GM19099 (cell line): ENCODE measurements at regions not wholly inside any gene's neighbourhood (a gene's known extent, or its start where the extent isn't known, plus 50 kb on each side); places are given as distances from the start of the nearest gene placed in this dataset.

Source experiments
- POLR2A ChIP-seq: IDR thresholded peaks from 3 replicates; pipeline ENCODE4 v1.6.1; 2011; ENCODE audit warnings: low read depth; ENCODE audit not compliant: insufficient read length; ENCODE audit errors: extremely low read depth

DNA sequence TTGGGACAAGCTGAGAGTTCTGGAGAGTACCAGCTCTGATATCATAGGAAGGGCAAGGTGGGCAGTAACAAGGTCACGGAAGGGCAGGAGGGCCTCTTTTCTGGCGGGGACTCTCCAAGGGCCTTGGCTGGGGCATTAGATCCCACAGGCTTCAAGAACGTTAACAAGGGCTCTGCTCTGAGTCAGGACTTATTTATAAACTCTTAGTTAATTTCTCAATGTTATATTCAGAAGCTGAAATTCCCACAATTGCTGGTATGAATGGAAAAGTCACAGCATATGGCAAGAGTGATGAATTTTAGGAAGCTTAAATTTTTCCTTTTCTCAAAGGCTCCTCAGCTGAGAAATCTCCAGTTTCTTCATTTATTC, 320.2 kb upstream of the TBC1D5 start:
- TF ChIP-seq POLR2A, result no peak

DNA sequence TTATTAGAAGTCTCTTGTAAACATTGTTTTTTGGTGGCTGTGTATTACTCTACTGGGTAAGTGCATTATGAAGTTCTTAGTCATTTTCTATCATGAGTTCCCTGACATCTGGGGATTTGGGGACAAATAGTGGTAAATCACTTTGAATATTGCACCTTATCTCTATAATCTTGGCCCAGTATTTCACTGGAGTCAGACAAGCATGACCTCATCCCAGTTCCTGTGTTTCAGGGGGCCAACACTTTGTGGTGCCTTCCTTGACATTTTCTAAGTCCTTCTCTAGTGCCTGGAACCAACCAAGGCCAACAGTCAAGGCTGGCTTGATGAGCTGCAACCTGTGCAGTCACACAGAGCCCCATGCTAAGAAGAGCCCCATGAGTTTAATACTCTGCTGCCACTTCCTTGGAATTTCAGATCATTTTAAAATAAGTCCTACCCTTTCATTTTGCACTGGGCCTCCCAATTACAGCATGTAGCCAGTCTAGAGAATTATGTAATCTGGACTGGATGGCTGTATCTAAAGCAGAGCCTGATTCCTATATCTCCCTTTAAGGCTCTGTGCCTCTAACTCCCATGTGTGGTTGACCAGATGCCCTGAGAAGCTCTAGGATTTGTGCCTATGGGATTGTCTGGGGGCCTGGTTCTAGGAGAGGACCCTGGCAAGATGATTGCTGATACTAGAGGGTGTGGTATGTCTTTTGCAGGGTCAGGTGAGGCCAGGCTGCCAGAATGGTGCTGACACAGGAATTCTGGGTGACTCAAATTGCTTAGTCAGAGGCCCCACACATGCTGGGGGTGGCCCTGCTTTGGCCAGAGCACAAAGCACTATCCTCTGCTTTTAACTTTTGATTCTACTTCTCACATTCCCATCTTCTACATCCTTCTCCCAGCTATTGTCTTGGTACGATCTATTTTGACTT, 319.6 kb upstream of the TBC1D5 start:
- no peak for TF ChIP-seq POLR2A

DNA sequence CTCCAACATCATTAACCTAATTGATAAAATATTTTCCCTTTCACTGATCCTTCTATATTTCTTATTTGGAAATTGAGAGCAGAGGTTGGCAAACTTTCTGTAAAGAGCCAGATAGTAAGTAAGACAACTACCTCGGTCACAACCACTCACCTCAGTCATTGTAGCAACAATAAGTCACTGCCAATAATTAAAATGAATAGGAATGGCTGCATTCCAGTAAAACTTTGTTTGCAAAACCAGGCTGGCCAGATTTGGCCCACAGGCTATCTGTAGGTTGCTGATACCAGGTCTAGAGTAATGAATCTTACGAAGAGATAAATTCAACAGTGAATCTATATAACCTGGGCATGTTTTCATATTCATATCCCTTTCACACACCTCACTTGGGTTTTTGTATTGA, 316.2 kb upstream of the TBC1D5 start:
- TF ChIP-seq POLR2A, result no peak

DNA sequence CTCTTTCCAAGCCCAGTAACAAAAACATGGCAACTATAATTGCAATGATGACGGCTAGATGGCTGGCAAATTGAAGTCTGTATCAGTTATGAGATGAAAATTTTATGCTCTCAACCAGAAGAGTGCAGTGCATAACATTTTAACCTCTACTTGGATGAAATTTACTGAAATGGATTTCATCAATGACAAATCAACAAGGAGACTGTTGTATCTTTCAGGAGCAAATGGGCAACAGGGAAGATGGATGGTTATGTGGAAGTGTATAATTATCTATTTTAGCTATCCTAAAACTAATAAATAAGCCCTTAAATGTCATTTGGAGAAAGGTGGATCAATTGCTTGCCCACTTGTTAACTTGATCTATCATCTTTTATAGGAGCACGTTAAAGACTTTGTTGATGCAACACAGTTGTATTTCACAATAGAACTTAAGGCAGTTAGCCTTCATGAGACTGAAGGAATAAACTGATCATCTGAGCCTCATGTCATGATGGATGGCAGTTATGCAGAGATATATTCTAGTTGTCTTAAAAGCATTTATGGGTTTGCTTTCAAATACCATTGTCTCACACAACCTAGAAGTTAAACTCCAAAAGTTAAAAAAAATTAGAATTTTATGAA, 315.1 kb upstream of the TBC1D5 start:
- TF ChIP-seq POLR2A, result no peak

DNA sequence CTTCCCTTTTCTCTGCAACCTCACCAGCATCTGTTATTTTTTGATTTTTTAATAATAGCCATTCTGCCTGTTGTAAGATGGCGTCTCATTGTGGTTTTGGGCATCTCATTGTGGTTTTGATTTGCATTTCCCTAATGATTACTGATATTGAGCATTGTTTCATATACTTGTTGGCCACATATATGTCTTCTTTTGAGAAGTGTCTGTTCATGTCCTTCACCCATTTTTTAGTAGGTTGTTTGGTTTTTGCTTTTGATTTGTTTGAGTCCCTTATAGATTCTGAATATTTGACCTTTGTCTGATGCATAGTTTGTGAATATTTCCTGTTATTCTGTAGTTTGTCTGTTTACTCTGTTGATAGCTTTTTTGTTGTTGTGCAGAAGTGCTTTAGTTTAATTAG, 312.2 kb upstream of the TBC1D5 start:
- TF ChIP-seq POLR2A, result no peak

DNA sequence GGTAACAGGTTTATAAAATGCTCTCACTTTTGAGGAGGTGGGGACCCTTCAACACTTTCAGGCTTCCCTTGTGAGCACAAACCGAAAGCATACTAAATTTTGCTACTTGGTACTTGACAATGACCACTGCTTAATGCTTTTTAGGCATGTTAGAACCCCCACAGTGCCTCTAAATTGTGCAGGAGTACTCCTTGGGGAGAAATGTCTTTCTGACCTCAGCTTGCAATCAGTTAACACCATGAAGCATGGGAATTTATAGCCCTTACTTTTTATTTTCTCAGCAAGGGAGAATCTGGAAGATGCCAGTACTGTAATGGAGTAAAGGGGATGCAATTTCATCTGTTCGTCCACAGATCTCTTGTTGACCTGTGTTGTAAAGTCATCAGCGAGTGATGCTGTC, 308.9 kb upstream of the TBC1D5 start:
- no peak for TF ChIP-seq POLR2A

DNA sequence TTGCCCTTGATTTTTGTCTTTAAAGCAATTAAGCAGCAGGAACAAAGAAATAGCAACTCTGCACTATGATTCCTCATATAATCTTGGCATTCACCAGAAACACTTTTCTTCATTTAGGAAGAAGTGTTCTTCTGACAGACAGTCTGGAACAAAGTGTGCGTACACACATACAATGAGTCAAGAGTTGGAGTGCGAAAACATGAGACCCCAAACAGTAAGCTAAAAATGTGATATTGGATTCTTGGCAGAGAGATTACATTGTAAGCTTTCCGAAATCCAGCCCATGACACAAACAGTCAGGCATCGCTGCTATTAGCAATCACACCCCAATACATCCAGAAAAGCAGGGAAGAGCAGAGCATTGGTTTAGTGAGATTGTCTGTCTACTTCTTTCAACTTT, 306.7 kb upstream of the TBC1D5 start:
- no peak for TF ChIP-seq POLR2A

DNA sequence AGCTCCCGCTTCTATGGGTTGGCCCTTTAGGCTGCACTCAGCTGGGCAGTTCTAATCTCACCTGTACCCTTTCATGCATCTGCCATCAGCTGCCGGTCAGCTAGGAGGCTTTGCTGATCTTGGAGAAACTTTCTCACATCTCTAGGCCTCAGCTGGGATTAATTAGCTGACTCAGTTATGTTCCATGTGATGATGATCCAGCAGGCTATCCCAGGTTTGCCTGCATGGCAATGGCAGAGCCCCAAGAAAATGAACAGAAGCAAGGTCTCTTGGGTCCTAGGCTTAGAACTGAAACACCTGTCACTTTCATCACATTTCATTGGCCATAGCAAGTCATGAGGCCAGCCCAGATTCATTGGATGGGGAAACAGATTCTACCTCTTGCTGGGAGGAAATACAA, 304.6 kb upstream of the TBC1D5 start:
- TF ChIP-seq POLR2A, result no peak

DNA sequence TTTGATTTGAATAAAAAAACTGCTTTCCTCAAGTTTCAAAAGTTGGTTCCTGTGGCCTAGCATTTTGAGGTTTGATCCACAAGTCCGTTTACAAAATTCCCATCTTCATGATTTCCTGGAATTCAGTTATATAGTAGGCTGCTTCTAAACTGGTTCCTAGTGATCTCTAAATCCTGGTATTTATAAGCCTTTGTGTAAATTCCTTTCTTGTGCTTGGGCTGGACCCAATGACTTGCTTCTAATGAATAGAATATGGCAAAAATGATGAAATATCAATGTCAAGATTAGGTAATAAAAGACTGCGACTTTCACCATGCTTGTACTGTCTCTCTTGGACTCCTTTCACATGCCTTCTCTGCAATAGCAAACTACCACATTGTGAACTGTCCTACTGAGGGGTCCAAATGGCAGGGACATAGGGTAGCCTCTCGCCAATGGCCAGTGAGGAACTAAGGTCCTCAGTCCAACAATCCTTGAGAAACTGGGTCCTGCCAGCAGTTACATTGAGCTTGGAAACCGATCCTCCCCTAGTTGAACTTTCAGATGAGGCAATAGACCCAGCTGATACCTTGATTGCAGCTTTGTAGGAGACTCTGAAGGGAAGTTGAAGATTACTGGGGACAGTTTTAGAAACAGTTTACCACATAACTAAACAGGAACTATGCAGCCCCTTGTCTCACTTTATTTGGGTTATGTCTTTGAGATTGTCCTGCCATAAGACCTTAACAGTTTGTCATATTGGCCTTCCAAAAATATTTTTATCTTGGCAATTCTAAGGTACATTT, 303.9 kb upstream of the TBC1D5 start:
- no peak for TF ChIP-seq POLR2A

DNA sequence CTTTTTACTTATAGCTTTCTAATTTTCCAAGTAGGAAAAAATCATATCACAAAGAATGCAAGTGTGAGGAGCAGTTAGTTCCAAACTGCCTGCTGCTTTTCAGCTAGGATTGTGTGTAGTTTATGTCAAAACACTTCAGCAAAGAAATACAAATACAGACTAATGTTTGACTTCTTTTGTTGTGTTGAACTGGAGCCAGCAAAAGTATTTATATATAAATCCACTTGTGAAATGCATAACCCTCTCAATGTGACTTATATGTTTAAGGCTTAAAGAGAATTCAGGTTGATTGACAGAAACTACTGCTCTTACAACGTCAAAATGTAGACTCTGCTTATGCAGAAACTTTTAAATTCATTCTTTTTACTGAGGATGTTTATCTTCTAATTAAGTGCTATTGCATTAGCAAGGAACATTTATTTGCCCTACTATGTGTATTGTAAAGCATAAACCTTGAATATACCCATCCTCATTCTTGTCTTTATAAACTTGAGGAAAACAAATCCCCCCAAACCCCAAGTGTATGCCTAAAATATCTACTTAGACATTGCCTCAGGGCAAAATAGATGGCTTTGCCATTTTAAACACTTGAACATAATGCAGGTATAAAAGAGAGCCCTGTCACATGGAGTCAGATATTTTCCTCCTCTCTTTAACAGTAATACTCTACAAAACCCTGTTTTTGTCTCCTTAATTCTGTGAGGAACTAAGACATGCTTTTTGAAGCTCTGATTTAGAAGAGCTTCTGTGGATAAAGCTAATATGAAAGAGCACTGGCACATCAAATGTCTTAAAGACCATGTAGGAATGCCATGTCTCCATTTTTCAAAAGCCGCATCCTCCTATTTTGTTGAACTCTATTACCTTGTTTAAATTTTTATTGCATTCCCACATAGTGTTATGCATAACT, 302.8 kb upstream of the TBC1D5 start:
- no peak for TF ChIP-seq POLR2A

DNA sequence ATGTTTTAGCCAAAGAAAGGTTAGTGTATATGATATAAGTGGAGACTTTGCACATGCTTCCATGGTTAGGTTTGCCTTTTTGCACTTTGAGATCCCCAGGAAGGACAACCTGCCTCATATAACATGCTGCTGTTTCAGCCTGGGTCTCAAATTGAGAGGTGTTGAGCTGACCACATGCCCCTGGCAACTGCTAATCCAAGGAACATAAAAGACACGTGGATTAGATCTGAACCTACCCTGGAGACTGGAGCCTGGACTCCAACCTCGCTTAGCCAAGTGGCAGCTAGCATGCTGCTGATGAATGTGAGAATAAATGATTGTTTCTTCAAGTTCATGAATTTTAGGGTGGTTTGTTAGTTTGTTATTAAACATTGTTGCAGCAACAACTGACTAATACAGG, 301.8 kb upstream of the TBC1D5 start:
- TF ChIP-seq POLR2A, result no peak

DNA sequence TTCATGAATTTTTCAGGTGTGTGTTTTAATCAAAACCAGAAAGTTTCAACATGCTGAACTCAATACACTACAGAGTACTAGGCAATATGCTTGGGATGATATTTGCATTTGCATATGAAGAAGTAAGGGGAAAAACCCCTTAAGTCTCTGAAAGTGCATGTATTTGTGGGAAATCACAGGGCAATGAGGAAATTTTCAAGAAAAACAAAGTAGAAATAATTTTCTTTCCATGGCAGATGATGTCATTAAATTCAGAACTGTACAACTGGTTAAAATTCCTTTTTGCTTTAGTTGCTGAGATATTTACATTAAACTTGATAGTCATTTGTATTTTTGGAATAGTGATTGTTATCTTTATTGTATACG, 294.0 kb upstream of the TBC1D5 start:
- no peak for TF ChIP-seq POLR2A

DNA sequence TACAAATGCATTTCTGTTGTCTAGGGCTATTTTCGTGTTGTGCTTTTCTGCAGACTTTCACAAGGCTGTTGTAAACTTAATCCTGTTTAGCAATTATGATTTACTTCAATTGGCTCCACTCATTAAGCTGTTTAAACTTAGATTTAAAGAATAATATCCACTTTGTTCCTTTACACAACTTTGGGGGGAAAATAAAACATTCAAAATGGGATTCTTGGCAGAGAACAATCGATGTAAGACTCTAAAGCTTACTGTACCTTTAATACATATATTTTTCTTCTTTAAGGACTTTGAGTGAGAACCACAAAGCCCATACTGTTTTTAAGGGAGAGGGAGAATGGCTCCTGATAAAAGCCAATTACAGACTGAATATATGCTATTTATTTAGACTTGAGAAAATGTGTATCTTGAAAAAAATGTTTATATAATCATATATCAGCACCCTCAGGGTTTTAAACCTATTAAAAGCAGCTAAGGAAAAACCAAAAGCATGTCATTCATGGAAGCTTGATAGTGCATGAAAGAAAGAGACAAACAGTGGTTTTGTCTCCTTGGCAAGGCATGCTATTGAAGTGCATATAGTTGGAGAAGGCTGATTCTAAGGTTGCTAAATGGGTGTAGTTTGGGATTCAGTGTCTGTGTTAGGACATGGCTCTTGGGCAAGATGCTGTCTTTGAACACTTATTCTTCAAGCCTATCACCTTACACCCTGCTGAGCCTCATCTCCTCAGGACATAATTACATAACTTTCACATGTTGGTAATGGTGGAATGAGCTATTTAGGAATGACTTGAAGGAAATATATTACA, 293.4 kb upstream of the TBC1D5 start:
- TF ChIP-seq POLR2A, result no peak

DNA sequence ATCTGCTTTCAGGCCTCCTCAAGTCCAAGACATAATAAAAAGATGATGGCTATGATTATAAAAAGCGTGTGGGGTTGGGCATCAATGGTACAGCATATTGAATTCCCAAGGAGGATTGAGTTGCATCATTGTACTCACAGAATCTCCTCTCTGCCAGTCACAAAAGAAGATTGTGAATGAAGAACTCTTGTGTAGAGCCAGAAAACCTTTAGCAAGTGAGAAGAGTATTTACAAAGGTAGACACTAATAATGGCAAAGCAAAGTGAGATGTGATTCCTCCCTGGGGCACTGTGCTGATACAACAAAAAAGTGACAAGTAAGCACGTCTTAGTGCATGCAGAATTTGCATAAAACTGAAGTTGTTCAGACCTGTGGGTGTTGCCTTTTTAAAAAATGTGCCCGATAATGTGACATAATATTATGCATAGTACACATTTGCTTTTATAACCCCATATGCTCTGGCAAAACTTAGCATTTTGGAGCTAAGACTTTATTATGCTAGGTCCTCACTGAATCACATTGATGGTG, 291.2 kb upstream of the TBC1D5 start:
- no peak for TF ChIP-seq POLR2A

DNA sequence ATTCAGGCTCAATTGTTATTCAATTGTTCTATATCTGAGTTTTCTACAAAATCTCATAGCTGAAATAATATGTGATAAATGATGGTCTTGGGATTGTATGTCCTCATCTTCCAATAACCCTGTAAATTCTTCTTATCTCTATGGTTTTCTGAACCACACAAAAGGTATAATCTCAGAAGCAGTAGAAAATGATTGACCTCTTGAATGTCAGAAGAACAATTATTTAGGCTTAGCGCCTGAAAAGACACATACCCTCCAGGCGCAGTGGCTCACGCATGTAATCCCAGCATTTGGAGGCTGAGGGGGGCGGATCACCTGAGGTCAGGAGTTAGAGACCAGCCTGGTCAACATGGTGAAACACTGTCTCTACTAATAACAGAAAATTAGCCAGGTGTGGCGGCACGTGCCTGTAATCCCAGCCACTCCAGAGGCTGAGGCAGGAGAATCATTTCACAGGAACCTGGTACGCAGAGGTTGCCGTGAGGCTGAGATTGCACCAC, 288.0 kb upstream of the TBC1D5 start:
- TF ChIP-seq POLR2A, result no peak
